SK-N-SH (cell line): ENCODE measurements at regions not wholly inside any gene's neighbourhood (a gene's known extent, or its start where the extent isn't known, plus 50 kb on each side); places are given as distances from the start of the nearest gene placed in this dataset.

Experiments
- EP300 ChIP-seq, 2 experiments: IDR thresholded peaks; 2 replicates each; pipeline versions ENCODE4 v1.4.0 to v1.6.1; 2012; ENCODE audit warnings: borderline replicate concordance in 1 of 2, low read depth in 1 of 2, low read length in 1 of 2
- FOXM1 ChIP-seq: IDR thresholded peaks from 2 replicates; pipeline ENCODE4 v1.4.0; 2012; ENCODE audit warnings: low read depth, mild to moderate bottlenecking
- JUND ChIP-seq: IDR thresholded peaks from 2 replicates; pipeline ENCODE4 v1.4.0; 2012
- NFIC ChIP-seq: IDR thresholded peaks from 2 replicates; pipeline ENCODE4 v1.4.0; 2012; ENCODE audit warnings: borderline replicate concordance
- POLR2AphosphoS5 ChIP-seq: IDR thresholded peaks from 2 replicates; pipeline ENCODE4 v1.6.1; 2012; ENCODE audit warnings: low read depth, low read length
- RAD21 ChIP-seq: IDR thresholded peaks from 2 replicates; pipeline ENCODE4 v1.6.1; 2012; ENCODE audit warnings: mild to moderate bottlenecking, low read length
- RCOR1 ChIP-seq: fragments of 150-350 bp; IDR thresholded peaks from 2 replicates; pipeline ENCODE4 v1.6.1; 2017; ENCODE audit warnings: antibody characterized with exemption, low read length
- SIN3A ChIP-seq: IDR thresholded peaks from 2 replicates; pipeline ENCODE4 v1.6.1; 2012; ENCODE audit warnings: low read depth, mild to moderate bottlenecking, low read length, moderate library complexity, borderline replicate concordance
- TCF12 ChIP-seq: IDR thresholded peaks from 2 replicates; pipeline ENCODE4 v1.4.0; 2012
- YY1 ChIP-seq: IDR thresholded peaks from 2 replicates; pipeline ENCODE4 v1.4.0; 2012; ENCODE audit warnings: low read depth, mild to moderate bottlenecking
- TF ChIP-seq, protein P1 (sequence below): IDR thresholded peaks from 2 replicates; pipeline ENCODE4 v1.4.0; 2012; ENCODE audit warnings: low read depth, borderline replicate concordance
- TF ChIP-seq, protein P2 (sequence below): fragments of 200-600 bp; sonication (generic); IDR thresholded peaks from 2 replicates; pipeline ENCODE4 v1.6.1; 2017; ENCODE audit warnings: antibody characterized with exemption, mild to moderate bottlenecking, moderate library complexity
- TF ChIP-seq, protein P3 (sequence below): IDR thresholded peaks from 2 replicates; pipeline ENCODE4 v1.6.1; 2012; ENCODE audit warnings: mild to moderate bottlenecking, low read depth, low read length, moderate library complexity
- TF ChIP-seq, protein P4 (sequence below): fragments of 150-350 bp; IDR thresholded peaks from 2 replicates; pipeline ENCODE4 v1.6.1; 2017; ENCODE audit warnings: antibody characterized with exemption, low read length, low read depth, borderline replicate concordance

DNA sequence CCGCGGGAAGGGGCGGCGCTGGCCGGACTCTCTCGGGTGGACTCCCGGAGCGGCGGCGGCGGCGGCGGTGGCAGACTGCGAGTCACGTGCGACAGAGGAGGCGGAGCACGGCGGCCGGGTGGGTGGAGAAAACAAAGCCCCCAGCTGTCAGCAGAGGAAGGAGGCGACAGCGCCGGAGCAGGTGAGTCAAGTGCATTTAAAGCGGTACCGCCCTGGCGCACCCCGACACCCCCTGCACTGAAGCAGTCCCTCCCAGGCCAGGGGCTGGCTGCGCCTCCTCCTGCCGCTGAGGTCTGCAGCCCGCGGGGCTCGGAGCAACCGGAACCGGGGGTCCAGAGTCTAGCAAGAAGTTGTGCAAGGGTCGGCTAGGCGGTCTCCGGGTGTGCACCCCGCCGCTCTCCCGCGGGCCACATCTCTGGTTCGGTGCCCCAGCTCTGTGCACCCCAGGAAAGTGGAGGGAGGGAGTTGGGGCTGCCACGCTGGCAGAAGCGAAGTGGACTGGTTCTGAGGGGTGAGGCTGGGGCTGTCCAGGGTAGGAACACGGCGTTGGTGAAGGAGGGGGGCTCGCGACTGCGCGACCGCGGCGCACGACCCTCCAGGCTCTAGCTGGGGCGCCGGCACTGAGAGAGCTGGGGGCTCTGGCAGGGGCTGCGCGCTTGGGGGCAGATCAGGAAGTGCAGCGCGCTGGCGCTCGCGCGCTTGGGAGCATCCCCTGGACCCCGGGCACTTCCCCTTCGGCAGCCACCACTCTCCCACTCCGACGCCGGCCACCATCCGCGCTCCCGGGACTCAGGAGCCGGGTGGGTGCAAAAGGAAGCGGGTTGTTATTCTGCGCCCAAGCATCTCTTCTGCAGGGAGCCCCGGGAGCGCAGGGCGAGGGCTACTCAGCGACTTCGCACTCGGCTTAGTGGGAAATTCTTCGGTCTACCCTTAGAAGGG lies 64.0 kb upstream of the MAPRE2 start:
- TF ChIP-seq POLR2AphosphoS5 (no peak), EP300 (IDR thresholded peaks at IDR 0.05; ENCODE audit: borderline replicate concordance in 1 of 2, low read depth in 1 of 2, low read length in 1 of 2) (no peak), FOXM1 (no peak), RAD21 (no peak), NFIC (no peak), JUND (no peak), RCOR1 (no peak), TCF12 (no peak), SIN3A (no peak), YY1 (no peak)
- TF ChIP-seq, protein P1, sequence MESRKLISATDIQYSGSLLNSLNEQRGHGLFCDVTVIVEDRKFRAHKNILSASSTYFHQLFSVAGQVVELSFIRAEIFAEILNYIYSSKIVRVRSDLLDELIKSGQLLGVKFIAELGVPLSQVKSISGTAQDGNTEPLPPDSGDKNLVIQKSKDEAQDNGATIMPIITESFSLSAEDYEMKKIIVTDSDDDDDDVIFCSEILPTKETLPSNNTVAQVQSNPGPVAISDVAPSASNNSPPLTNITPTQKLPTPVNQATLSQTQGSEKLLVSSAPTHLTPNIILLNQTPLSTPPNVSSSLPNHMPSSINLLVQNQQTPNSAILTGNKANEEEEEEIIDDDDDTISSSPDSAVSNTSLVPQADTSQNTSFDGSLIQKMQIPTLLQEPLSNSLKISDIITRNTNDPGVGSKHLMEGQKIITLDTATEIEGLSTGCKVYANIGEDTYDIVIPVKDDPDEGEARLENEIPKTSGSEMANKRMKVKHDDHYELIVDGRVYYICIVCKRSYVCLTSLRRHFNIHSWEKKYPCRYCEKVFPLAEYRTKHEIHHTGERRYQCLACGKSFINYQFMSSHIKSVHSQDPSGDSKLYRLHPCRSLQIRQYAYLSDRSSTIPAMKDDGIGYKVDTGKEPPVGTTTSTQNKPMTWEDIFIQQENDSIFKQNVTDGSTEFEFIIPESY, result no peak
- TF ChIP-seq, protein P2, sequence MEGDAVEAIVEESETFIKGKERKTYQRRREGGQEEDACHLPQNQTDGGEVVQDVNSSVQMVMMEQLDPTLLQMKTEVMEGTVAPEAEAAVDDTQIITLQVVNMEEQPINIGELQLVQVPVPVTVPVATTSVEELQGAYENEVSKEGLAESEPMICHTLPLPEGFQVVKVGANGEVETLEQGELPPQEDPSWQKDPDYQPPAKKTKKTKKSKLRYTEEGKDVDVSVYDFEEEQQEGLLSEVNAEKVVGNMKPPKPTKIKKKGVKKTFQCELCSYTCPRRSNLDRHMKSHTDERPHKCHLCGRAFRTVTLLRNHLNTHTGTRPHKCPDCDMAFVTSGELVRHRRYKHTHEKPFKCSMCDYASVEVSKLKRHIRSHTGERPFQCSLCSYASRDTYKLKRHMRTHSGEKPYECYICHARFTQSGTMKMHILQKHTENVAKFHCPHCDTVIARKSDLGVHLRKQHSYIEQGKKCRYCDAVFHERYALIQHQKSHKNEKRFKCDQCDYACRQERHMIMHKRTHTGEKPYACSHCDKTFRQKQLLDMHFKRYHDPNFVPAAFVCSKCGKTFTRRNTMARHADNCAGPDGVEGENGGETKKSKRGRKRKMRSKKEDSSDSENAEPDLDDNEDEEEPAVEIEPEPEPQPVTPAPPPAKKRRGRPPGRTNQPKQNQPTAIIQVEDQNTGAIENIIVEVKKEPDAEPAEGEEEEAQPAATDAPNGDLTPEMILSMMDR, result no peak
- TF ChIP-seq, protein P3, sequence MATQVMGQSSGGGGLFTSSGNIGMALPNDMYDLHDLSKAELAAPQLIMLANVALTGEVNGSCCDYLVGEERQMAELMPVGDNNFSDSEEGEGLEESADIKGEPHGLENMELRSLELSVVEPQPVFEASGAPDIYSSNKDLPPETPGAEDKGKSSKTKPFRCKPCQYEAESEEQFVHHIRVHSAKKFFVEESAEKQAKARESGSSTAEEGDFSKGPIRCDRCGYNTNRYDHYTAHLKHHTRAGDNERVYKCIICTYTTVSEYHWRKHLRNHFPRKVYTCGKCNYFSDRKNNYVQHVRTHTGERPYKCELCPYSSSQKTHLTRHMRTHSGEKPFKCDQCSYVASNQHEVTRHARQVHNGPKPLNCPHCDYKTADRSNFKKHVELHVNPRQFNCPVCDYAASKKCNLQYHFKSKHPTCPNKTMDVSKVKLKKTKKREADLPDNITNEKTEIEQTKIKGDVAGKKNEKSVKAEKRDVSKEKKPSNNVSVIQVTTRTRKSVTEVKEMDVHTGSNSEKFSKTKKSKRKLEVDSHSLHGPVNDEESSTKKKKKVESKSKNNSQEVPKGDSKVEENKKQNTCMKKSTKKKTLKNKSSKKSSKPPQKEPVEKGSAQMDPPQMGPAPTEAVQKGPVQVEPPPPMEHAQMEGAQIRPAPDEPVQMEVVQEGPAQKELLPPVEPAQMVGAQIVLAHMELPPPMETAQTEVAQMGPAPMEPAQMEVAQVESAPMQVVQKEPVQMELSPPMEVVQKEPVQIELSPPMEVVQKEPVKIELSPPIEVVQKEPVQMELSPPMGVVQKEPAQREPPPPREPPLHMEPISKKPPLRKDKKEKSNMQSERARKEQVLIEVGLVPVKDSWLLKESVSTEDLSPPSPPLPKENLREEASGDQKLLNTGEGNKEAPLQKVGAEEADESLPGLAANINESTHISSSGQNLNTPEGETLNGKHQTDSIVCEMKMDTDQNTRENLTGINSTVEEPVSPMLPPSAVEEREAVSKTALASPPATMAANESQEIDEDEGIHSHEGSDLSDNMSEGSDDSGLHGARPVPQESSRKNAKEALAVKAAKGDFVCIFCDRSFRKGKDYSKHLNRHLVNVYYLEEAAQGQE, result peak; percentile 26; the same call in 1 of the 2 replicates
- TF ChIP-seq, protein P4, sequence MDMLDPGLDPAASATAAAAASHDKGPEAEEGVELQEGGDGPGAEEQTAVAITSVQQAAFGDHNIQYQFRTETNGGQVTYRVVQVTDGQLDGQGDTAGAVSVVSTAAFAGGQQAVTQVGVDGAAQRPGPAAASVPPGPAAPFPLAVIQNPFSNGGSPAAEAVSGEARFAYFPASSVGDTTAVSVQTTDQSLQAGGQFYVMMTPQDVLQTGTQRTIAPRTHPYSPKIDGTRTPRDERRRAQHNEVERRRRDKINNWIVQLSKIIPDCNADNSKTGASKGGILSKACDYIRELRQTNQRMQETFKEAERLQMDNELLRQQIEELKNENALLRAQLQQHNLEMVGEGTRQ, result peak; percentile 27; the same call in 1 of the 2 replicates
